ENCODE measurements at regions not wholly inside any gene's neighbourhood (a gene's known extent, or its start where the extent isn't known, plus 50 kb on each side); places are given as distances from the start of the nearest gene placed in this dataset.

GRCh38 chr2:139403948-139404347, 623.8 kb upstream of the NXPH2 start:
- no peak for DNase-seq (ENCODE audit: low read depth)
- no peak overlapping the region for H3K4me3 ChIP-seq (ENCODE audit: low read depth, low read length)
- TF ChIP-seq MYC (IDR thresholded peaks at IDR 0.05; ENCODE audit: low read depth, low read length) (no peak), POLR2A (IDR thresholded peaks at IDR 0.05; ENCODE audit: extremely low read depth, insufficient read length) (no peak), CTCF (IDR thresholded peaks at IDR 0.05; ENCODE audit: low read depth, low read length) (no peak), MAX (IDR thresholded peaks at IDR 0.05; ENCODE audit: low read depth, low read length) (no peak)

- no peak overlapping the region for H3K4me3 ChIP-seq (ENCODE audit: low read depth, low read length)
- no peak for DNase-seq (ENCODE audit: low read depth)
- TF ChIP-seq MAX (IDR thresholded peaks at IDR 0.05; ENCODE audit: low read depth, low read length) (no peak), MYC (IDR thresholded peaks at IDR 0.05; ENCODE audit: low read depth, low read length) (no peak), POLR2A (IDR thresholded peaks at IDR 0.05; ENCODE audit: extremely low read depth, insufficient read length) (no peak), CTCF (IDR thresholded peaks at IDR 0.05; ENCODE audit: low read depth, low read length) (no peak)
Observed at GRCh38 chr2:139394801-139395200, 614.6 kb upstream of the NXPH2 start.

DNA sequence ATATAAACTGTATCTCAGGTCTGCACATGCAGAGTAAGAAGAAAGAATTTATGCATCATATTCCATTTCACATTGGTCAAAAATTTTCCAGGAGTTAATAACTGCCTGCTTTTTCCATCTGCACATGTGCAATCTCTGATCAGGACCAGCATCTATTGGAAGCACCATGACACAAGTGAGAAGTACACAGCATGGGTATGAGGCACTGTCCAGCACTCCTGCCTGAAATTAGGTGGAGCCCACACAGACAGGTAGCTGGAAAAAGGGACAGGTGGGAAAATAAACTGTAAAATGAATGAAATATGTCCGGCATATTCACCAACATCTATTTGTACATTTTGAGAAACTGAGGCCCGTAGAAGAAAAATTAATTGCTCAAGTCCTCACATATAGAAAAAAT, 609.2 kb upstream of the NXPH2 start:
- TF ChIP-seq MAX (IDR thresholded peaks at IDR 0.05; ENCODE audit: low read depth, low read length) (no peak), MYC (IDR thresholded peaks at IDR 0.05; ENCODE audit: low read depth, low read length) (no peak), CTCF (IDR thresholded peaks at IDR 0.05; ENCODE audit: low read depth, low read length) (no peak), POLR2A (IDR thresholded peaks at IDR 0.05; ENCODE audit: extremely low read depth, insufficient read length) (no peak)
- no peak for DNase-seq (ENCODE audit: low read depth)
- H3K4me3 ChIP-seq (ENCODE audit: low read depth, low read length): no peak overlapping the region

- no peak for DNase-seq (ENCODE audit: low read depth)
Observed at GRCh38 chr2:139386401-139386800, 606.2 kb upstream of the NXPH2 start.

DNA sequence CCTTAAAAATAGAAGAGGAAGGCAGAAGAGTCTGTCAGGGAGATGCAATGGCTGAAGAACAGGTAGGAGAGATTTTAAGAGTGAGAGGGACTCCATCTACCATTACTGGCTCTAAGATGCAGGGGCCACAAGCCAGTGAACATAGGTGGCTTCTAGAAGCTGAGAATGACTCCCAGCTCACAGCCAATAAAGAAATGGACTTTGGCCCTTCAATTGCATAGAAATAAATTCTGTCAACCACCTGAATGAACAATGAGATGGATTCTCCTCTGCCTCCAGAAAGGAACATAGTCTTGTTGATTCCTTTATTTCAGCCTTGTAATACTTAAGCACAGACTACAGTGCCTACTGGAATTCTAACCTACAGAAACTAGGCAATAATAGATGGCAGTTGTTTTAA, 603.3 kb upstream of the NXPH2 start:
- TF ChIP-seq POLR2A (IDR thresholded peaks at IDR 0.05; ENCODE audit: extremely low read depth, insufficient read length) (no peak), MYC (IDR thresholded peaks at IDR 0.05; ENCODE audit: low read depth, low read length) (no peak), MAX (IDR thresholded peaks at IDR 0.05; ENCODE audit: low read depth, low read length) (no peak), CTCF (IDR thresholded peaks at IDR 0.05; ENCODE audit: low read depth, low read length) (no peak)

More at GRCh38 chr2:139386401-139386800, 606.2 kb upstream of the NXPH2 start:
- TF ChIP-seq CTCF (IDR thresholded peaks at IDR 0.05; ENCODE audit: low read depth, low read length) (no peak), MYC (IDR thresholded peaks at IDR 0.05; ENCODE audit: low read depth, low read length) (no peak), MAX (IDR thresholded peaks at IDR 0.05; ENCODE audit: low read depth, low read length) (no peak)
- no peak overlapping the region for H3K4me3 ChIP-seq (ENCODE audit: low read depth, low read length)

GRCh38 chr2:139380051-139380450, 599.9 kb upstream of the NXPH2 start:
- no peak for TF ChIP-seq MAX (IDR thresholded peaks at IDR 0.05; ENCODE audit: low read depth, low read length)
- TF ChIP-seq CTCF (IDR thresholded peaks at IDR 0.05; ENCODE audit: low read depth, low read length): no peak
- TF ChIP-seq MYC (IDR thresholded peaks at IDR 0.05; ENCODE audit: low read depth, low read length): no peak
- no peak for TF ChIP-seq POLR2A (IDR thresholded peaks at IDR 0.05; ENCODE audit: extremely low read depth, insufficient read length)
- no peak for DNase-seq (ENCODE audit: low read depth)

More for the DNA sequence above, 603.3 kb upstream of the NXPH2 start:
- DNase-seq (ENCODE audit: low read depth): no peak
- no peak overlapping the region for H3K4me3 ChIP-seq (ENCODE audit: low read depth, low read length)

More at GRCh38 chr2:139380051-139380450, 599.9 kb upstream of the NXPH2 start:
- no peak overlapping the region for H3K4me3 ChIP-seq (ENCODE audit: low read depth, low read length)

All from NB4 (cell line).